Stimulated activated CD8-positive, alpha-beta memory T cell treated with anti-CD3 and anti-CD28 coated beads, Interleukin-7, amount 100 ng/mL, for 48 hours (primary cell): ENCODE measurements at regions not wholly inside any gene's neighbourhood (a gene's known extent, or its start where the extent isn't known, plus 50 kb on each side); places are given as distances from the start of the nearest gene placed in this dataset.

Experiments
- DNase-seq, 2 donors: peaks; one replicate each; pipeline ENCODE4 v3.0.0-alpha.2; 2020; ENCODE audit warnings: low read depth in 1 of 2; ENCODE audit errors: extremely low read depth in 1 of 2

DNA sequence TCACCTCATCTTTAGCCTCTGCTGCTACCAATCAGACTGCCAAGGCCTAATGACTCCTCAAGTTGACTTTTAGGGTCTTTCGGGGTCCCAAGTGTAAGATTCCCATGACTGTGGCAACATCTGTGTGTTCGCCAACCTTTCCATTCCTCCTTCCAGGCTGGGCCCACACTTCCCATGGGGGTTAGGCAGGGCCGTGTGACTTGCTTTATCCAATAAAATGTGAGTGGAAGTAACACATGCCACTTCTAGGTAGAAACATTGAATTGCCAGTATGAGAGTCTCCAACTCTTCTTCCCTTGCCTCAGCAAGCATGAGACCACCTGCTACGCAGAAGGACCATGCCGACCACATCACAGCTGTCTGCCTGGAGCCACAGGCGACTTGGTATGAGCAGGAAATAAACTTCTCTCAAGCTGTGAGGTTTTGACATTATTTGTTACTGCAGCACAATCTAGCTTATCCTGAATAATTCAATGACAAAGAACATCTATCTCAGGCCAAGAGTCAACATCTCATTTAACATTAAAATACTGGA, 190.4 kb upstream of the IER5L start:
- DNase-seq, result no peak

DNA sequence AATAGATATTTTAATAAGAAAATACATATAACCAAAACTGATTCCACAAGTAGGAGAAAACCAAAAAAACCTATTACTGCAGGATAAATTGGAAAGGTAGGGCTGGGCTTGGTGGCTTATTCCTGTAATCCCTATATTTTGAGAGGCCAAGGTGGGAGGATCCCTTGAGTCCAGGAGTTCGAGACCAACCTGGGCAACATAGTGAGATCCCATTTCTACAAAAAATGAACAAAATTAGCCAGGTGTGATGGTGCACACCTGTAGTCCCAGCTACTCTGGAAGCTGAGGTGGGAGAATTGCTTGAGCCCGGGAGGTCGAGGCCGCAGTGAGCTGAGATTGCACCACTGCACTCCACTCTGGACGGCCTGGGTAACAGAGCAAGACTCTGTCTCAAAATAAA, 189.2 kb upstream of the IER5L start:
- no peak for DNase-seq

DNA sequence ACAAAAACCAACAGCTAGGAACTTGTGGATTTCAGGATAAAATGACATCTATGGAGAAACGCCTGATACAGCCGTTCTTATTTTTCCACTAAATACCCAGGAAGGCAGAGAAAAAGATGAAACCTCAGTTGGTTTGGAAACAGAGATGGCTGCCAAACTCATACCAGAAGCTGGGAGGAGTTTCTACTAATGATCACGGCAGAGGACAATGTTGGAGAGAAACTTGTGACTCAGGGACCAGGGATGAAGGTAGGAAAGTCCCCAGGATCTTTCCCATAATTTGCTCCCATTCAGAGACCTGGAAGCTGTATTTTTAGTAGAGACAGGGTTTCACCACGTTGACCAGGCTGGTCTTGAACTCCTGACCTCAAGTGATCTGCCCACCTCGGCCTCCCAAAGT, 187.1 kb upstream of the IER5L start:
- DNase-seq, result no peak

DNA sequence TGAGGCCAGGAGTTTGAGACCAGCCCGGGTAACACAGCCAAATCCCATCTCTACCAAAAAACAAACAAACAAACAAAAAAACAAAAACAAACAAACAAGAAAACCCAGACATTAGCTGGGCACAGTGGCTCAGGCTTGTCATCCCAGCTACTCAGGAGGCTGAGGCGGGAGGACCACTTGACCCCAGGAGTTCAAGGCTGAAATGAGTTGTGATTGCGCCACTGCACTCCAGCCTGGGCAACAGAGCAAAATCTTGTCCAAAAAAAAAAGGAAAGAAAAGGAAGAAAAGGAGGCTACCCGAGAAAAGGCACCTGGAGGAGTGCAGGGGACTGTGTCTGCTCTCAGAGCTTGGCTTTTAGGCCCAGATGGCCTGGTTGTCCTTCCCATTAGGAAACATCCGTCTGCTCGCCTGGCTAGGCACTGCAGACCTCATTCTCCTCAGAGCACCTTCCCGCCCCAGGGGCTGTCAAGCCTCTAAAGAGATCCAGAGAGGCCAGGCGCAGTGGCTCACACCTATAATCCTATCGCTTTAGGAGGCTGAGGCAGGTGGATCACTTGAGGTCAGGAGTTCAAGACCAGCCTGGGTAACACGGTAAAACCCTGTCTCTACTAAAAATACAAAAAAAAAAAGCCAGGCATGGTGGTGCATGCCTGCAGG, 185.3 kb upstream of the IER5L start:
- no peak for DNase-seq

DNA sequence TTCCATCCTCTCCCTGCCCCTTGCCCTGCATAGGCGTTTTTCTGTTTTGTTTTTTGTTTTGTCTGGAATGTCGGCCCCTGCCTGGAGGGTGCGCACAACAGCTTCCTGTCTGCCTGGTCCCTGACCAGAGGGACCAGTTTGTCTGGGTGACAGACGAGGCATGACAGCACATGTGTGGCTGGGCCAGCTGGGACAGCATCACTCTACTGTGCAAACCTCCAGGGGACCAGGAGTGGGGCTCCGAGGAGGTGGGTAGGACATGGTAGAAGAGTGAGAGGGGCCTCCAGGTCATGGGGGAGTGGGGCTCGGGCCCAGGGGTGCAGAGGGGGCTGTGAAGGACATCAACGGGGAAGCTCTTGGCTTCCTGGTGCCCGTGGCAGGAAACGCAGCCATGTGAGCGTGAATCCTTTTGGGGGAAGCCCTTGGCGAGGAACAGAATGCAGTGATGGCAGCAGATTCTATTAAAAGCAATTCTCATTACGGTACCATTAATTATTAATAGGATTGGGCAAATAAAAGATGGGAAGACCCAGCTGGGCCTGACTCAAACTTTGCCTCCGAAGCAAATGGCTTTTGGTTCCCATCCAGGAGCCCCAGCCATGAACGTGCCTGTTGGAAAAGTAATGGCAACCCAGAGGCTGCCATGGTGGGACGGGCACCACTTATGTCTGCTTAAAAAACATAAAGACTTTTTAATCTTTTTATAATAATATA, 184.4 kb upstream of the IER5L start:
- DNase-seq, result no peak

DNA sequence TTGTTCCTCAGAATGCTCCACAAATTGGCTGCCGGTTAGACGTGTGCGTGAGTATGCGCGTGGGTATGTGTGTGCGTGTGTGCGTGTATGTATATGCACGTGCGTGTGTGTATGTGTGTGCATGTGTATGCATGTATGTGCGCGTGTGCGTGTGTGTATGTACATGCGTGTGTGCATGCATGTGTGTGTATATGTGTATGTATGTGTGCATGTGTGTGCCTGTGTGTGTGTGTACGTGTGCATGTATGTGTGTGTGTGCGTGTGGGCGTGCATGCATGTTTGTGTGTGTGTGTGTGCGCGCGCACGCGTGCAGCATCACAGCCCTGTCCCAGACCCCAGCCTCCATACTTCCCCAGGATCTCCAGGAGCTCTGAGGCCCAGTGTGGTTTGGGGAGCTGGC, 183.1 kb upstream of the IER5L start:
- DNase-seq, result no peak

DNA sequence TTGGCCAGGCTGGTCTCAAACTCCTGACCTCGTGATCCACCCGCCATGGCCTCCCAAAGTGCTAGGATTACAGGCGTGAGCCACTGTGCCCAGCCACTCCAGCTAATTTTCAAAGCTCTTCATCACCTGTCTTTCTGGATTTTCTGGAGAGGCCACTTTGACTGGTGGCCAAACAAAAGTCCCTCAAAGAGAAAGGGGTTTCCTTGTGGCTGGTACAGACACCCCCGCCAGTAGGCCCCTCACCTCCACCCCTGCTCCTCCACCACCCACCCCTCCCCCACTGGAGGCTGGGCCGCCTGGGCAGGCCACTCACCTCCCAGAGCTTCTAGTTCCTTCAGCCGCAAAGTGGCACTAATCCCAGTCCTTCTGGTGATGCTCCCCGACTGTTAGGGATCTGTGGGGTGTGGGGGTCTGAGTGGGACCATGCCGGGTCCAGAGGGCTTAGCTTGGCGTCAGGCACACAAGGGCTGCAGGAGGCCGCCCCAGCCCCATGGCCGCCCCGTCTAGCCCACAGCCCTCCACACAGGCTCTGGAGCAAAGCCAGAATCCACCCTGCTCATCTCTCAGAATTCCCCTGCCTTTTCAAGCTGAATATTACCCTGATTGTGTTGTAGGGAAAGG, 182.0 kb upstream of the IER5L start:
- DNase-seq, result no peak

DNA sequence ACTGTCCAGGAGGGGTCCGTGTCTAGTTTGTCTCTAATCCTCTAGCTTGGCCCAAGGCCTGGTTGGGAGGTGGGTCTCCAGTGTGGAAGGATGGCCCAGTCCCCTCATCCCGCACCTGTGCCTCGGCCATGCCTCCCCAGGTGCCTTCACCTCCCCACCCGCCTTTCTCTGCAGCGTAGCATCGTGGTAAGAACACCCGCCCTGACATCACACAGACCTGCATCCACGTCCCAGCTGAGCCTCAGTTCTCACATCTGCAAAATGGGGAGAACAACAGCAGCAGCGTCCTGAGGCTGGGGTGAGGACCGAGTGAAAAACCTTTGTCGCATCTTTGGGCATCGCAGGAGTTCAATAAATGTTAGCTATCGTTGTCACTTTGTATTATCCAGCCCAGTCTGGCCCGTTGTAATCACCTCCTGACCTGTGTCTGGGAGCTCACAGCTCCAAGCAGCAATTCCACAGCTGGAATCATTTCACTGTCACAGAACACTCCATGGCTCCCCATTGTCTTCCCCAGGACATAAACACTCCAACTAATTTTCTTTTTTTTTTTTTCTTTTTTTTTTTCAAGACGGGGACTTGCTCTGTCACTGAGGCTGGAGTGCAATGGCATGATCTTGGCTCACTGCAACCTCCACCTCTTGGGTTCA, 181.2 kb upstream of the IER5L start:
- DNase-seq, result no peak

DNA sequence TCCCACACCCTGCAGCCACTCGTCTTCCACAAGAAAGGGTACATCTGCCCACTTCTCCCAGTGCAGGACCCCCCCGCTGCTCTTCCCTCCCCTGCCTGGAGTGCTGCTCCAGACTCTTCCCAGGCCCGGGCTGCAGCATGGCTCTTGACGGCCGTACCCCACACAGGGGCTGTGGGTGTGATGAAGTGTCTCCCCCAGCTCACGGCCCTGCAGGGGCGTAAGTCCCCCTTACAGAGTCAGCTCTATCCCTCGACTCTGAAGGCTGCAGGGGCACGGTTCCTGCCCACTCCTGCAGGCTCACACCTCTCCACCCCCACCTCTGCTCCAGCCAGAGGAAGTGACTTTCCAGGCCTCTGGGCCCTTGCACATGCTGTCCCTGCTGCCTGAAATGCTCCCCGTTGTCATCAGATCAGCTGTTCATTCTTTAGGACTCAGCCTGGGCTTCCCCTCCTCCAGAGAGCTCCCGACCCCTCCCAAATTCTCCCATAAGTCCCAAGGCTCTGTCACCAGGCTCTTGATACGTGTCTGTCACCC, 180.6 kb upstream of the IER5L start:
- DNase-seq, result no peak

DNA sequence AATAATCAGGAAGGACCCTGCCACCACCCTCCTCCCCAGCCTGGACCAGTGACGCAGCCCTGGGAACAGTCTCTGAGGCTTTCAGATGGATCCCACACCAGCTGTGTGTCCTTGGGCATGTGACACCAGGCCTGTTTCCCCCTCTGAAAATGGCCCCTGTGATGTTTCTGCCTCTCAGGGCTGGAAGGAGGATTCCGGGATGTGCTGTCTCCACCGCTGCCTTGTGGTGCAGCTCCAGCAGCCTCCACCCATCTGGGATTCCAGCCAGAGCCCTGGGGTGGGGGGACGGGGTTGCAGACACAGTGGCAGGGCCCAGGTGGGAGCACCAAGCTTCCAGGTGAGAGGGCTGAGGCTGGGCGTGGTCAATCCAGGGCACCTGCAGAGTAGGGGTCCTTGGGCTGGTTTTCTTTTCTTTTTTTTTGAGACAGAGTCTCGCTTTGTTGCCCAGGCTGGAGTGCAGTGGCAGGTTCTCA, 179.7 kb upstream of the IER5L start:
- DNase-seq, result no peak

DNA sequence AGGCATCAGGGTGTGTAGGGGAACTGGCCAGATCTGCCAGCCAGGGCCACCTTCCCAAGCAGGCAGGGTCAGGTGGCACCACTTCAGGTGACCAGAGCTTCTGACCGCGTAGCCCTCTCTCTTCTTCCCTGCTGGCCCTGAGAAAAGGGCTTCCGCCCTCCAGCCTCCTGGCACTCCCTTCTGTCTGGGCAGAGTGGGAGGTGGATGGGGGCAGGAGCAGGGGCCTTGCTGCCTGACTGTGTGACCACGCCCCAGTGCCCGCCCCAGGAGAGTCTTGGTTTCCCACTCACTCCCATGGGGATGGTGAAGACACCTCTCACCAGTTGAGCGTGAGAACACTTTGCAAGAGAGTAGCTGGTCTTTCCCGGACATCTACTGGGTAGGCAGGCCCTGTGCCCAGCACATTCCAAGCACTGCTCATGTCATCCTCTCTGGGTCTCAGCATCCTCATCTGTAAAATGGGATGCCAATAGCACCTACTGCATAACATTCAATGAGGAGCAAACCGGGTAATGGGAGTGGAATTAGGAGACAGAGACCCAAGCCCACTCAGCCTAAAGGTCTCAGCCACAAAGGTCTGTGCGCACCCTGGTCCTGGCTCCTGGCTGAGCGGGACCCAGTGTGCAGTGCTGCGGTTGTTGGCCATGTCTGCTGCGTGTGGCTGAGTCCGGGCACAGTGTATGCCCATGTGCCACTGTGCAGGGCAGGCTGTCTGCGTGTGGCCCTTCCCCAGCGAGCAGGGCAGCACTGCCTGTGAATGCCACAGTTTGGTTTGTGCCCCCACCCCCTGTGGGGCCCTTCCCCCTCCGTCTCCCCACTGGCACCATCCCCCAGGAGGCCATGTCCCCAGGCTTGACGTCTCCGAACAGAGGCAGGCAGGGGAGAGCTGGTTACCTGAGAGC, 179.1 kb upstream of the IER5L start:
- no peak for DNase-seq

DNA sequence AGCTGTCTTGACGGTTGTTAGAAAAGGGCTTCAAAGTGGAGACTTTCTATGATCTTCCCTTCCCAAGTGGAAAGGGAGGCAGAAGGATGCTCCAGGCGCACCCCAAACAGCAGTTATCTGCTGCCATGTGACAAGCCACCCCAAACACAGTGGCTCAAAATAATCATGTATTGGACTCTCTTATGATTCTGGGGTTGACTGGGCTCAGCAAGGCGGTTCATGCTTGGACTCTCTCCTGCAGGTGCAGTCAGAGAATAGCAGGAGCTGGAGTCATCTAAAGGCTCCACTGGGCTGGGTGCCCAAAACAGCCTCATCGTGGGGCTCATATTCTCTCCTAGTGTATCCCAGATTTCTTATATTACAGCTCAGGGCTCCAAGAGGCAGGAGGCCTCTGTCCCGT, 177.6 kb upstream of the IER5L start:
- no peak for DNase-seq

DNA sequence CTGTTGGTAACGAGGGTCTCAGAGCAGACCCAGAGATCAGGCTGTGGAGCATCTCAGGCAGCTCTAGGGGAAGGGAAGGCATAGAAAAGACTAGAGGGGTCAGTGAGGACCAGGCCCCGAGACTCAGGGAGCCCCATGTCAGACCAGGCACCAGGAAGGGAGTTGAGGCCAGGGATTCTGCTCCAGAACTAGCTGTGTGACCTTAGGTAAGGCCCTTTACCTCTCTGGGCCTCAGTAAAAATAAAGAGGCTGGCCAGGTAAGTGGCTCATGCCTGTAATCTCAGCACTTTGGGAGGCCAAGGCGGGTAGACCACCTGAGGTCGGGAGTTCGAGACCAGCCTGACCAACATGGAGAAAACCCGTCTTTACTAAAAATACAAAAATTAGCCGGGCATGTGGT, 176.4 kb upstream of the IER5L start:
- DNase-seq, result no peak

DNA sequence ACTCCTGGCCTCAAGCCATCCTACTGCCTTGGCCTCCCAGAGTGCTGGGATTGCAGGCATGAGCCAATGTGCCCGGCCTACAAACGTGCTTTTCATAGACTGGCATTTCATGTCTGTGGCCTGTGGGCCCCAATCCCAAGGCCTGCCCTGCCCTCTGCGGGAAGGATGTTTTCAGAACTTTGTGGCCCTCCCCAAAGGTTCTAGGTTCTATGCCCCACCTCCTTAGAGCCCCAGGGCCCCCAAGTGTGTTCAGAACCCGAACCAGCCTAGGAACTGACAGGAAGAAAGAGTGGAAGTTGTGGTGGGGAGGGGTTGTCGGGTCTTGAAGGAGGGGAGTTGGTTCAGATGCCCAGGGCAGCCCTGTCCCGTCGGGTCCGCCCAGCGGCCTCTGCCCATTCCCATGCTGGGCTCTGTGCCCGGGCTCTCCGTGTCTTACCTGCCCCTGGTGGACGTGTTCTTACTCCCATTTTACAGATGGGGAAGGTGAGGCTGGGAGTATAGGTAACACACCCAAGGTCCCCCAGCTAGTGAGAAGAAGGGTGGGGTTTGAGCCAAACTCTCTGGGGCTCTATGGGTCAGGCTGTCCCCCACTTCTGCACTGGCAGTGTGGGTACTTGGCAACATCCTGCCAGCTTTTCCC, 175.8 kb upstream of the IER5L start:
- DNase-seq, result no peak

DNA sequence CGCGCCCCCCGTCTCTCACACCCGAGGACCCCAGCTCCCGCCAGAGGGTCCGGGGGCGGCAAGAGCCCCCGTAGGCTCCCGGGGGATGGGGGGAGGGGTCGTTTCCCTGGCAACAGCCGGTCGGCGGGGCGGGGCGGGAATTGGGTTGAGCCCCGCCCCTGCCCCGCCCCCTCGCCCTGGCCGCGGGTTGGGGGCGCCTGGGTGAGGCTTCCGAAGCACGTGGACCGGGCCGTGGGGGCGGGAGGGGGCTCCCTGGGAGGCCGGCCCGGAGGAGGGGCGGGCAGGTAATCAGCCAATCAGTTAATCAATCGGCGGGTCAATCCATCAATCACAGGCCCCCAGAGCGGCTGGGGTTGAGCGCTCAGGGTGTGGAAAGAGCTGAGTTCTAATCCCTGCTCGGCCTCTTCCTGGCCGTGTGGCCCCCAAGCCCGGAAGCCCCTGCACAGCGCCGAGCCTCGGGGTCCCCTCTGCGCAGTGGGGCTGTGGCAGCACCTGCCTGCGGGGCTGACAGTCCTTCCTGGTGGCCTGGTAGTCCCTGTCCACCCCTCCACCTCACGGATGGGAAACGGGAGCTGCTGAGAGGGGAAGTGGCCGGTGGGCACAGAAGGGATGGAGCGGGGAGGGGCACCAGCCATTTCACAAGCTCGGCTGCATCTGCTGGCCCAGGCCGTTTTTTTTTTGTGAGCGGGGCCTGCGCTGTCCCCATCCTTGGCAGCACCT, 174.2 kb upstream of the IER5L start:
- no peak for DNase-seq

DNA sequence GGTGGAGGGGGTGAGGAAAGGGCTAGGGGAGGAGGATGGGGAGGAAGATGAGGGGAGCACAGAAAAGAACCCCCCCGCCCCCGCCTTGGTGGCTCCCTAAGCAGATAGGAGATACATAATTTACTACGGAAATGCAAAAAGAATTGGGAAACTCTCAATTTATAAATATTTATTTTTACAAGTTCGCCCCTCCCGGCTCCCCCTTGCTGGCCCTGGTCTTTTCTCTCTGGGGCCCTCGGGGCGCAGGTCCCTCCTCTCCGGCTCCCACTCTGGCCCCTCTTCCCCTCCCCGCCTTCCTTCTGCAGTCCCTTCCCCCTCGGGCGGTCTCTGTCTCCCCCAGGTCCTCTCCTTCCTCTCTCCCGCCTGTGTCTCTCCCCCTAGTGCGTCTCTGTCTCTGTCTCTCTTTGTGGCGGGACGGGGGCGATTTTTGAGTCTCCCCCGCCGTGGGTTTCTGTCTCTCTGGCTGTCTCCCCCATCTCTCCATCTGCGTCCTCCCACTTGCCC, 173.6 kb upstream of the IER5L start:
- DNase-seq, result no peak

DNA sequence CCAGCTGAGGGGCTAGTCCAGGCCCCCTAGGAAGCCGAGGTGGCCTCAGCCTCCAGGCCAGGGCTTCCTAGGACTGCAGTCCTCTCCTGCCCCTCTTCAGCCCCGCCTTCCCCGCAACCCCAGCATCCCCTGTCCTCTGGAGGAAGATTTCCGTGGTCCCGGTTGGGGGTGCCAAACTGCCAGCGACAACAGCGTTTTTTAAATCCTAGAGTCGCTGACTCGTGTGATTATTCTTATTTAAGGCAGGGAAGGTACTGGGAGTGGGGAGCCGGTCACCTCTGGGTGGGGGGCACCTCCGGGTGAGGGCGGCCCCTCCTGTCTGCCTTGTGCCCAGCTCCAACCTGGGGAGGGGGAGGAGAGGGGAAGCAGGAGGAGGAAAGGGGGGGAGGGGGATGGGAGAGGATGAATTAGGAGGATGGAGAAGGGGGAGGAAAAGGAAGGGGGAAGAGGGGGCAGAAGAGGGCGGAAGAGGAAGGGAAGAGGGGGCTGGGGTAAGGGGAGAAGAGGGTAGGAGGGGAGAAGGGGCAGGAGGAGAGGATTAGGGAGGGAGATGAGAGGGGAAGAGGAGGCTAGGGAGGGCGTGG, 173.1 kb upstream of the IER5L start:
- no peak for DNase-seq

DNA sequence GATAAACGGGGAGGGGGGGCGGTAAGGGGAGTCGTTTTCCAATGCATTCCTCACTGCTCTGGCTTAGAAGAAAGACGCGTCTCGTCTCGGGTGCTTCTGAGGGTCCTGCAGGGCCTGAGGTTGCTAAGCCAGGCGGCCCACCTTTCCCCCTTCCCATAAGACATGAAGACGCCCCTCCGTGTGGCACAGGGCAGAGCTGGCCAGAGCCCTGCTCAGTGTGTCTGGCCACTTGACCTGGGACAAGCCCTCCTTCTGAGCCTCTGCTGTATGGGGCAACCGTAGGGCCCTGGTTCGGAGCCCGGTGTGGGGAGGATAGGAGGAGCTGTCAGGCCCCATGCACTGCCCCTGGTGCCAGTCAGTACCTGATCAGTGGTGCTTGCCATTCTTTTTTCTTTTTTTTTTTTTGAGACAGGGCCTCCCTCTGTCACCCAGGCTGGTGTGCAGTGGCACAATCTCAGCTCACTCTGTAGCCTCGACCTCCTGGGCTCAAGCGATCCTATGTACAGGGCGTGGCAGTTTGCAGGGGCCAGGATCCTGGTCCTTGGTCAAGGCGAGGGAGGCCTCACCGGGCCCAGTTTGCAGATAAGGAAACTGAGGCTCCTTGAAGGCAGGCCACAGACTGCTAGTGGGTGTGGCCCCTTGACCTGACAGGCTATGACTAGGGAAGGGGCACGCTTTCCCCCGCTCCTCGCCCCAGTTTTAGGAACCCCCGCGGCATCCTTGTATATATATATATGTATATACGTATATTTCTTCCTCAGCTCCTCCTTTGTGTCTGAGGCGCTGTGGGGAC, 172.3 kb upstream of the IER5L start:
- DNase-seq, result no peak
